ENCODE measurements at regions not wholly inside any gene's neighbourhood (a gene's known extent, or its start where the extent isn't known, plus 50 kb on each side); places are given as distances from the start of the nearest gene placed in this dataset.

DNA sequence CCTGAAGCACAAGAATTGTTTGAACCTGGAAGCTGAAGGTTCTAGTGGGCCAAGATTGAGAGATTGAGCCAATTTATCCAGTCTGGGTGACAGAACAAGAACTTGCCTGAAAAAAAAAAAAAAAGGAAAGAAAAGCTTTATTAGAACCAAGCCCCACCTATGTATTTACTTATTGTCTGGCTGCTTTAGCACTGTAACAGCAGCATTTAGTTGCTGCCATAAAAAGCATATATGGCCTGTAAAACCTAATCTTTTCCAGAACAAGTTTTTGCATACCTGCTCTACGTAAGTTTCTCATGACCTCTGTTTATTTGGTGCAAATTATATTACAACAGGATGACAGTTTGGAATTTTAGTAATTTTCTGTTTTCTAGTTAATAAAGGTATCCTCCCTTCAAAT, 1565.6 kb upstream of the LRRTM1 start:
- H3K4me1 ChIP-seq (ENCODE audit: insufficient read depth) = no peaks in the 10 kb centered on the region
- 78 to 94% (median 88%) methylated on average over 1 of the region's 1 CpG for WGBS, 3 donors
- H3K4me3 ChIP-seq = no peak overlapping the region
- H3K36me3 ChIP-seq = no peaks in the 10 kb centered on the region
- no peak for DNase-seq
- intact Hi-C loops (cut with DNase I) = no loop called here
- no peaks in the 10 kb centered on the region for H3K9me3 ChIP-seq
- no peak overlapping the region for H3K27ac ChIP-seq
- TF ChIP-seq, protein P1, sequence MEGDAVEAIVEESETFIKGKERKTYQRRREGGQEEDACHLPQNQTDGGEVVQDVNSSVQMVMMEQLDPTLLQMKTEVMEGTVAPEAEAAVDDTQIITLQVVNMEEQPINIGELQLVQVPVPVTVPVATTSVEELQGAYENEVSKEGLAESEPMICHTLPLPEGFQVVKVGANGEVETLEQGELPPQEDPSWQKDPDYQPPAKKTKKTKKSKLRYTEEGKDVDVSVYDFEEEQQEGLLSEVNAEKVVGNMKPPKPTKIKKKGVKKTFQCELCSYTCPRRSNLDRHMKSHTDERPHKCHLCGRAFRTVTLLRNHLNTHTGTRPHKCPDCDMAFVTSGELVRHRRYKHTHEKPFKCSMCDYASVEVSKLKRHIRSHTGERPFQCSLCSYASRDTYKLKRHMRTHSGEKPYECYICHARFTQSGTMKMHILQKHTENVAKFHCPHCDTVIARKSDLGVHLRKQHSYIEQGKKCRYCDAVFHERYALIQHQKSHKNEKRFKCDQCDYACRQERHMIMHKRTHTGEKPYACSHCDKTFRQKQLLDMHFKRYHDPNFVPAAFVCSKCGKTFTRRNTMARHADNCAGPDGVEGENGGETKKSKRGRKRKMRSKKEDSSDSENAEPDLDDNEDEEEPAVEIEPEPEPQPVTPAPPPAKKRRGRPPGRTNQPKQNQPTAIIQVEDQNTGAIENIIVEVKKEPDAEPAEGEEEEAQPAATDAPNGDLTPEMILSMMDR (IDR thresholded peaks at IDR 0.05) = no peak
- TF ChIP-seq POLR2A (IDR thresholded peaks at IDR 0.05) (no peak), EP300 (IDR thresholded peaks at IDR 0.05) (no peak)
- no peaks in the 10 kb centered on the region for H3K27me3 ChIP-seq

DNA sequence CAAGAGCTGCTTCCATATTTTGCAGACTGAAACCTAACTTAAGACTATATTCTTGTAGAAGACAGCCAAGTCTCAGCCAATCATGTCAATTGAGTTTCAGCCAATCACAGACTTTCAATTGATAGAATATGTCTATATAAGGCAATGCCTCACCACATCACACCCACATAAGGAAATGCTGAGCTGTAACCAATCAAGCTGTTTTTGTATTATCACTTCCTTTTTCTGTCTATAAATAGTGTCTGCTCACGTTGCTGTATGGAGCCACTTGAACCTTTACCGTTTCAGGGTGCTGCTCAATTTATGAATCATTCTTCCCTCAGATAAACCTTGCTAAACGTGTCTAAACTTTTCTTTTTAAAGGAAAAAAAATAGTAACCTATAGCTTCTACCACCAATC, 1554.4 kb upstream of the LRRTM1 start:
- no peaks in the 10 kb centered on the region for H3K36me3 ChIP-seq
- TF ChIP-seq, protein P1 (IDR thresholded peaks at IDR 0.05) = no peak
- TF ChIP-seq EP300 (IDR thresholded peaks at IDR 0.05) (no peak), POLR2A (IDR thresholded peaks at IDR 0.05) (no peak)
- no peak for DNase-seq
- intact Hi-C loops (cut with DNase I) = no loop called here
- 44 to 51% (median 46%) methylated on average over 3 of the region's 3 CpGs for whole genome bisulfite sequencing, 3 donors
- H3K9me3 ChIP-seq = no peaks in the 10 kb centered on the region
- H3K27ac ChIP-seq = no peak overlapping the region
- no peak overlapping the region for H3K4me3 ChIP-seq
- no peaks in the 10 kb centered on the region for H3K27me3 ChIP-seq
- H3K4me1 ChIP-seq (ENCODE audit: insufficient read depth) = no peaks in the 10 kb centered on the region

DNA sequence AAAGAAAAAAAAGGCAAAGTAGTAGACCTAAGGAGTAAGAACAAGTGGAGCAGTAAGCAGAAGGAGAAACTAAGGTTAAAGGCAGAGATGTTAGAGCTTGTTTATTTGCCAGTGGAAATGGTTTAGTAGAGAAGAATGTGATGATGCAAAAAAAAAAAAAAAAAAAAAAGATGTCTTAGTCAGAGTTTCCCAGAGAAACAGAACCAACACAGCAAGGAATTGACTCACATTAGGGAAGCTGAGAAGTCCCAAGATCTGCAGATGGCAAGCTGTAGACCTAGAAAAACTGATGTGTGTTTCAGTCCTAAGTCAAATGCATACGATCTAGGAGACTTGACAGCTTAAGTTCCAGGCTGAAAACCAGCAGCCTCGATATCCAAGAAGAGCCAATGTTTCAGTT, 1548.8 kb upstream of the LRRTM1 start:
- WGBS, 3 donors = 88 to 92% (median 90%) methylated on average over 2 of the region's 2 CpGs
- H3K9me3 ChIP-seq = no peaks in the 10 kb centered on the region
- no peaks in the 10 kb centered on the region for H3K4me1 ChIP-seq (ENCODE audit: insufficient read depth)
- H3K36me3 ChIP-seq = no peaks in the 10 kb centered on the region
- H3K27ac ChIP-seq = no peak overlapping the region
- TF ChIP-seq, protein P1 (IDR thresholded peaks at IDR 0.05) = no peak
- TF ChIP-seq POLR2A (IDR thresholded peaks at IDR 0.05) = no peak
- no peak for TF ChIP-seq EP300 (IDR thresholded peaks at IDR 0.05)
- intact Hi-C loops (cut with DNase I) = no loop called here
- no peak for DNase-seq
- H3K4me3 ChIP-seq = no peak overlapping the region
- H3K27me3 ChIP-seq = no peaks in the 10 kb centered on the region

DNA sequence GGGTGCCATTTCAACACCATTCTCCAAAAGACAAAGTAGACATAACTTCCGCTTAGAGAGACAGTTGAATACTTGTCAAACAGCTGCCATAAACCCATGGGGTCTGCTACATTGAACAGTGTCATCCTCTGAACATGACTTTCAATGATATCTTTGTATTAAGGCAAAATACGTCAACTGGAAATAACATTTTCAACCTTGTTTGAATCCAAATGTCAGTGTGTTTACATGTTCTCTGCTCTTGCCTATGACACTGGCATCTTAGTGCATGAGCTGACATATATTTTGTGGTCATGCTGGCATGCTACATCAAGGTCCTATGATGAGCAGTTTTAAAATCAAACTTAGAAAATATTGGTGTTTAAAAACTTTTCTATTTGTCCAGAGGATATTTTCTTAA, 1548.1 kb upstream of the LRRTM1 start:
- TF ChIP-seq, protein P1 (IDR thresholded peaks at IDR 0.05) = no peak
- Histone ChIP-seq H3K27me3 (no peaks in the 10 kb centered on the region), H3K4me3 (no peak overlapping the region), H3K27ac (no peak overlapping the region), H3K9me3 (no peaks in the 10 kb centered on the region), H3K36me3 (no peaks in the 10 kb centered on the region), H3K4me1 (ENCODE audit: insufficient read depth) (no peaks in the 10 kb centered on the region)
- WGBS, 3 donors = 85 to 94% (median 92%) methylated on average over 2 of the region's 2 CpGs
- intact Hi-C loops (cut with DNase I) = no loop called here
- DNase-seq = no peak

DNA sequence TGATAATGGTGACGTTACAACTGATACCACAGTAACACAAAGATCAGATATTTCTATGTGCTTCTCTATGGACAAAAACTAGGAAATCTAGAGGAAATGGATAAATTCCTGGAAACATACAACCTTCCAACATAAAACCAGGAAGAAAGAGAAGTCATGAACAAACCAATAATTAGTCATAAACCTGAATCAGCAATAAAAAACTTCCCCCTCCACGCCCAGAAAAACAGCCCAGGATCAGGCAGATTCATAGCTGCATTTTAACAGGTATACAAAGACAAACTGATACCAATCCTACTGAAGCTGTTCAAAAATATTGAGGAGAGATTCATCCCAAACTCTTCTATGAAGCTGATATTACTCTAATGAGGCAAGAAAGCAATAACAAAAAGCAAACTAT, 1535.2 kb upstream of the LRRTM1 start:
- Histone ChIP-seq H3K4me1 (ENCODE audit: insufficient read depth) (no peaks in the 10 kb centered on the region), H3K9me3 (no peaks in the 10 kb centered on the region), H3K4me3 (no peak overlapping the region), H3K27me3 (no peaks in the 10 kb centered on the region), H3K36me3 (no peaks in the 10 kb centered on the region), H3K27ac (no peak overlapping the region)
- WGBS, 3 donors = 36 to 65% (median 58%) methylated on average over 2 of the region's 2 CpGs
- intact Hi-C loops (cut with DNase I) = no loop called here
- TF ChIP-seq EP300 (IDR thresholded peaks at IDR 0.05) (no peak), POLR2A (IDR thresholded peaks at IDR 0.05) (no peak)
- TF ChIP-seq, protein P1 (IDR thresholded peaks at IDR 0.05) = no peak
- DNase-seq = no peak

Measured in ovary (tissue), 7 donors.